Fibroblast of pulmonary artery (primary cell): ENCODE measurements at regions not wholly inside any gene's neighbourhood (a gene's known extent, or its start where the extent isn't known, plus 50 kb on each side); places are given as distances from the start of the nearest gene placed in this dataset.

Experiments
- DNase-seq: peaks from one replicate; pipeline ENCODE4 v3.0.0-alpha.2; 2010; ENCODE audit warnings: low read depth
- H3K4me3 ChIP-seq: replicated peaks from 2 replicates; pipeline ENCODE4 v1.5.1; 2011; ENCODE audit warnings: low read depth, mild to moderate bottlenecking, control low read depth, low read length, moderate library complexity
- TF ChIP-seq, protein P1 (sequence below): IDR thresholded peaks from 2 replicates; pipeline ENCODE4 v1.5.1; 2011; ENCODE audit warnings: mild to moderate bottlenecking, control low read depth, low read length, inconsistent platforms; ENCODE audit errors: missing control alignments

GRCh38 chr3:127423856-127424765 is 136.3 kb upstream of the PRR20G start:
- H3K4me3 ChIP-seq, result no peak overlapping the region
- TF ChIP-seq, protein P1, sequence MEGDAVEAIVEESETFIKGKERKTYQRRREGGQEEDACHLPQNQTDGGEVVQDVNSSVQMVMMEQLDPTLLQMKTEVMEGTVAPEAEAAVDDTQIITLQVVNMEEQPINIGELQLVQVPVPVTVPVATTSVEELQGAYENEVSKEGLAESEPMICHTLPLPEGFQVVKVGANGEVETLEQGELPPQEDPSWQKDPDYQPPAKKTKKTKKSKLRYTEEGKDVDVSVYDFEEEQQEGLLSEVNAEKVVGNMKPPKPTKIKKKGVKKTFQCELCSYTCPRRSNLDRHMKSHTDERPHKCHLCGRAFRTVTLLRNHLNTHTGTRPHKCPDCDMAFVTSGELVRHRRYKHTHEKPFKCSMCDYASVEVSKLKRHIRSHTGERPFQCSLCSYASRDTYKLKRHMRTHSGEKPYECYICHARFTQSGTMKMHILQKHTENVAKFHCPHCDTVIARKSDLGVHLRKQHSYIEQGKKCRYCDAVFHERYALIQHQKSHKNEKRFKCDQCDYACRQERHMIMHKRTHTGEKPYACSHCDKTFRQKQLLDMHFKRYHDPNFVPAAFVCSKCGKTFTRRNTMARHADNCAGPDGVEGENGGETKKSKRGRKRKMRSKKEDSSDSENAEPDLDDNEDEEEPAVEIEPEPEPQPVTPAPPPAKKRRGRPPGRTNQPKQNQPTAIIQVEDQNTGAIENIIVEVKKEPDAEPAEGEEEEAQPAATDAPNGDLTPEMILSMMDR, result no peak
- no peak for DNase-seq

DNA sequence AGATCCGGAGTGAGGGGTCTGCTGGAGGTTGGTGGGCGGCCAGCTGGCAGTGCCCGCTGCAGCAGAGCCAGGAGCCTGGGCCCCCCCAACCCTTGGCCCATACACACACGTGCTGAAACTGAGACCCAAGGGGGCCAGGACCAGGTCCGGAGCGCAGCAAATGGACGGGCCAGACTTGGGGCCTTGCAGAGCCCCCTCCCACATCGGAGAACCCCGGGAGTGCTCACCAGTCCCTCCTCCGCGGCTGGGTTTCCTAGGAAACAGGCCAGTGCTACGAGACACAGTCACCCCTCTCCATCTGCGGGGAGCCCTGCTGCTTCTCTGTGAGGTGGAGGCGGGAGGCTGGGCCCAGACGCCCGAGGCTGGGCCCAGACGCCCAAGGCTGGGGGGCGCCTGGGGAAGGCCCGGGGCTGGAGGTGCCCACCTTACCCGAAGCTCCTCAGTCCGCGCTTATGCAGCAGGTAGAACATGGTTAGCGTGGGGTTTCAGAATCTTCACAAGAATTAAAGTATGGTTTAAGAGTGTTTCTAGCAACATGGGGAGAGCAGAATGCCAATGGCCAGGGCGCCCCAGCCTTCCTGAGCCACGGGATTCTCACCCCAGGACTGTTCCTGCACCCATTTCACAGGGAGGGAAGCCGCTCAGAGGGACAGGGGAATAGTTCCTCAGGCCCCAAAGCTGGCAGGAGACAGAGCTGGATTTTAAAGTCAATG is 135.0 kb upstream of the PRR20G start:
- no peak for DNase-seq
- no peak overlapping the region for H3K4me3 ChIP-seq
- TF ChIP-seq, protein P1, result no peak

DNA sequence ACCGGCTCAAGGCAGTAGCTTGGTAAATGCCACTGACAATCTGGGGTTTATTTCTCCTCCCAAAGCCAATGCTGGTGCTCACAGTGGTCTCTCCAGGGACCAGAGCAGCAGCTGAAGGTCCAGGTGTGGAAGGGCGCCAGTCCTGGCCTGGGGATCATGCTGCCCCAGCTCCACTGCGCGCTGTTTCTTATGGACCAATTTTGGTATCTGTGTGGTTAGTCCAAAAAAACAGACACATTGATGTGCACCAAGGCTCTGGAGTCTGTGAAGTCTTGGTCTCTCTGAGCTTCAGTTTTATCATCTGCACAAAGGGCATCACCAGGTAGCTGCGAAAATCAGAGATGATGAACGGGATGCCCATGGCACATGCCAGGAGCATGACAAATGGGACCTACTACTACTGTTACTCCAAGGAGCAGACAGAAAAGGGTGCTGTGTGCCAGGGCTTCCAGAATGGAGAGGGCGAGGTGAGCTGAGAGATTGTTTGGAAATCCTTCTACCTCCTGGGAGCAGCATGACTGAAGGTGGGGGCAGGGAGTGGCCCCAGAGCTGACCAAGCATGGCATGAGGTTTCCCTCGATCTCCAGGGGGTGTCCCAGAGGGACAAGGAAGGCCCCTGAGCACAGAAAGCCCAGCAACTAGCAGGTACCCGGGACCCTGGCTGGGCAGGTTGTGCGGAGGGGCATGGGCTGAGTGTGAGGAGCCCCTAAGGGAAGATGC is 134.3 kb upstream of the PRR20G start:
- TF ChIP-seq, protein P1, result no peak

DNA sequence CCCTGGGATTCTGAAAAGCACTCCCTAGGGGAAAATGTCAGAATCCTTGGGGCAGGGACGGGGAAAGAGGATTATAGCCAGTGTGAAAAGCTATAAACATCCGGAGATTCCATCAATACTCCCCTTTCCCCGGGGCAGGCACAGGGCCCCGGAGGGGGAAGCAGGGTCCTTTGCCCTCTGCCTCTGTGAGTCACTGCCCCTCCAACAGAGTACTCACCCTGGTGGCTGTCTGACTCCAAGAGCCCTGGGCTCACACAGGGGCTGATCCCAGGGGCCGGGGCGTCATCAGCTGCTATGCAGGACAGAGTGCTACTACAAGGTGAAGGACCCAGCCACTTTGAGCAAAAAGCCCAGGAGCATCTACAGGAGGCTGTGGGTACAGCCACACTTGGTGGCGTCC is 133.0 kb upstream of the PRR20G start:
- no peak for DNase-seq
- TF ChIP-seq, protein P1, result no peak
- H3K4me3 ChIP-seq, result no peak overlapping the region

More for the DNA sequence above, 134.3 kb upstream of the PRR20G start:
- DNase-seq, result no peak
- no peak overlapping the region for H3K4me3 ChIP-seq

DNA sequence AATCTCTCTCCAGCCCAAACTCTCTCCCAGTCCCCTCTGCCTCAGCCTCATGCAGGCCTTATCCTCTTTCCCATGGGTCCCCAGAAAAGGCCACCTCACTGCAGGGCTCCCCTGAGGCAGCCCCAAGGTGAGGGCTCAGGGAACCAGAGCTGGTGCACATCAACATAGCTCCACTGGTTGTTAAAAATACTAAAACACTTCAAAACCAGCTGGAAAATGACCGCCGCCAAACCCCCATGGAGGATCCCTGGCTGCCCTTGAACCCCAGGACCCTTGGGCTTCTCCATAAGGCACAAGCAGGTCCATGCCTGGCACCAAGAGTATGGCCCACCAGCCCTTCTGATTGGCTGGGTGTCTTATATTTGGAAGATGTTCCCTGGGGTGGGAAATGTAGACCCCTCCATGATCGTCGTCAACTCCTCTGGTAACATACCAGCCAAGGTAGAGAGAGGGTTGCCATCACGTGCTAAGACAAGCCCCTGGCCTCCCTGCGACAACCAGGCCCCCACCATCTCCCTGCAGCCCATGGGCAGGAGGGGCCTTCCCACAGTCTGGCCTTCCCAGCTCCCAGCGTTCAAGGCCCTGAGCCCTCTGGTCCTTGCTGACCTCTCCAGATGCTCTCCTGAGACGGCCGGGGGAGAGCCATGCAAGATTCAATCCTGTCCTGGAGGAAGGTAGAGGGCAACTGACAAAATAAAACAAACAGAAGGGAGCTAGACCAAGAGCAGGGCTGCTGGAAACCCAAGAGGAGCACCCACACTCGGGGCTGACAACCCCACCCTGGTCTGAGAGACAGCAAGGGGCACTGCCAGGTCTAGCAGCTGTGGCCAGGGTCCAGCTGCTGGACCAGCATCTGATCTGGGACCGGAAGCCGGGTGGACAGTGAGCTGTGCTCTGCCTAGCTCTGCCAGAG is 132.1 kb upstream of the PRR20G start:
- no peak overlapping the region for H3K4me3 ChIP-seq
- DNase-seq, result no peak
- TF ChIP-seq, protein P1, result no peak

GRCh38 chr3:127419182-127419581 is 131.3 kb upstream of the PRR20G start:
- no peak for DNase-seq
- no peak overlapping the region for H3K4me3 ChIP-seq
- TF ChIP-seq, protein P1, result no peak
